ENCODE measurements at regions not wholly inside any gene's neighbourhood (a gene's known extent, or its start where the extent isn't known, plus 50 kb on each side); places are given as distances from the start of the nearest gene placed in this dataset.

DNA sequence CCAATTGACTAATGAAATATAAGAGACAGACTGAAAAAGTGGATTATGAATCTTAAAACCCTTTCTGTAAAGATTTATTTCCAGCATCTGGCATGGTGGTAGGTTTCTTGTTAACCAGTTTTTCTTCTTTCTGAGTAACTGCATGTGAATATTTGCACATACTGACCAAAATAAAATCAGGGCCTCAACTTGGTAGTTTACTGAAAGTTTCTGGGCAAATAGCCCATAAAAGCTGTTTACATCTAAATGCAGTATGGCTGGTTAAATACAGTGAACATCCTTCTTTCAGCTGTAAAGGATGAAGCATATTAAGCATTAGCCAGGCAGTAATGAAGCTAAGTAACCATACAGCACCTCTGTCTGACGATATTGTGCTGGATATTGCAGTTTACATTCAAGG, 83.6 kb upstream of the EYS start:
- ChIA-PET POLR2A (ENCODE audit: partially characterized antibody) (no interaction called here), CTCF (ENCODE audit: partially characterized antibody) (no interaction called here)
- DNase-seq = no peak
- Mint-ChIP-seq H3K27me3 (no peaks in the 10 kb centered on the region), H3K36me3 (no peaks in the 10 kb centered on the region), H3K4me3 (no peak overlapping the region), H3K27ac (no peak overlapping the region), H3K9me3 (peaks cover 0 to 20% (median 16%) of the 10 kb centered on the region in 8 donors), H3K4me1 (no peaks in the 10 kb centered on the region)
- H3K4me3 ChIP-seq (ENCODE audit: low read length in 2 of 2) = no peak overlapping the region
- intact Hi-C loops (cut with micrococcal nuclease) = no loop called here
- no peaks in the 10 kb centered on the region for H3K9me3 ChIP-seq (ENCODE audit: control insufficient read depth in 1 of 2, low read length in 2 of 2)
- no peaks in the 10 kb centered on the region for H3K27me3 ChIP-seq (ENCODE audit: insufficient read depth, low read length)
- no peaks in the 10 kb centered on the region for H3K4me1 ChIP-seq (ENCODE audit: insufficient read depth, low read length)
- H3K27ac ChIP-seq (ENCODE audit: low read depth, low read length) = no peak overlapping the region
- H3K36me3 ChIP-seq (ENCODE audit: insufficient read depth, low read length) = no peaks in the 10 kb centered on the region

DNA sequence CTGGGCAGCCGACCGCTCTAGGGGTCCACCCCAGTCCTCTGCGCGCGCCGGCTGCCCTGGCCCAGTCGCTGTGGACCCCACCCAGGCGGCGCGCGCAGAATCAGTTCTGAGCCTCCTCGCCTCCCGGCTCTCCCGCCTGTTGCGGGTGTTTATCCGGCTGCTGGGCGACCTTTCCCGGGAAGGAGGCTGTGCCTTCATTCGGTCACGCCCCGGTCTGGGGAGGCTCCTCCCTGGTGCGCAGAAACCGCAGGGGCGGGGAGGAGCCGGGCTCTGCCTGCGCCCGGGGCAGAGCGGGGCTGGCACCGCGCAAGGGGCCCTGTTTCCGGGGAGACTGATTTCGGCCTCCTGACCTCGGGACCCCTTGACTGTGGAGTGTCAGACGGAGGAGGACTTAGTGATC, 80.8 kb upstream of the EYS start:
- H3K27me3 ChIP-seq (ENCODE audit: insufficient read depth, low read length) = no peaks in the 10 kb centered on the region
- Mint-ChIP-seq H3K9me3 (peaks cover 0 to 25% (median 12%) of the 10 kb centered on the region in 8 donors), H3K36me3 (no peaks in the 10 kb centered on the region), H3K27me3 (no peaks in the 10 kb centered on the region), H3K27ac (no peak overlapping the region), H3K4me1 (no peaks in the 10 kb centered on the region), H3K4me3 (no peak overlapping the region)
- H3K4me1 ChIP-seq (ENCODE audit: insufficient read depth, low read length) = no peaks in the 10 kb centered on the region
- no peak overlapping the region for H3K27ac ChIP-seq (ENCODE audit: low read depth, low read length)
- no peaks in the 10 kb centered on the region for H3K9me3 ChIP-seq (ENCODE audit: control insufficient read depth in 1 of 2, low read length in 2 of 2)
- ChIA-PET POLR2A (ENCODE audit: partially characterized antibody) (no interaction called here), CTCF (ENCODE audit: partially characterized antibody) (no interaction called here)
- intact Hi-C loops (cut with micrococcal nuclease) = no loop called here
- no peaks in the 10 kb centered on the region for H3K36me3 ChIP-seq (ENCODE audit: insufficient read depth, low read length)
- no peak for DNase-seq
- H3K4me3 ChIP-seq (ENCODE audit: low read length in 2 of 2) = no peak overlapping the region

DNA sequence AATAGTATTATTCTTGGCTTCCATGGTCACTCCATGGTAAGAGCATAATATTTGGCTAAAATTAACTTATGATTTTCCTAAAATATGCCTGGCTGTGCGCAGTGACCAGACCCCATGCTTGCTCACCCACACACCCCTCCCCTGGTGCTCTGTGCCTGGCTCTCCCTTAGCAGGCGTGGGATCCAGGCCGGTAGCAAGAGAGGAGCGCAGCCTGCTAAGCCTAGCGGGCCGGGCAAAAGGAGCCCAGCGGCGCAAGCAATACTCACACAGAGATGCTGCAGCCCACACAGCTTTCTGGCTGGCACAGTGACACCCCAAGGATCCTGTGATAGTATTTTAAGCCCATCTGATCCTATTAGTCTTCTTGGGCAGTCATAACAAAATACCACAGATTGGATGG, 79.8 kb upstream of the EYS start:
- H3K27me3 ChIP-seq (ENCODE audit: insufficient read depth, low read length) = no peaks in the 10 kb centered on the region
- no peaks in the 10 kb centered on the region for H3K36me3 ChIP-seq (ENCODE audit: insufficient read depth, low read length)
- no peak overlapping the region for H3K4me3 ChIP-seq (ENCODE audit: low read length in 2 of 2)
- H3K9me3 Mint-ChIP-seq = peaks cover 0 to 25% (median 12%) of the 10 kb centered on the region in 8 donors
- no peaks in the 10 kb centered on the region for H3K27me3 Mint-ChIP-seq
- DNase-seq = no peak
- no peak overlapping the region for H3K27ac ChIP-seq (ENCODE audit: low read depth, low read length)
- H3K4me3 Mint-ChIP-seq = no peak overlapping the region
- no peaks in the 10 kb centered on the region for H3K4me1 ChIP-seq (ENCODE audit: insufficient read depth, low read length)
- POLR2A ChIA-PET (ENCODE audit: partially characterized antibody) = no interaction called here
- intact Hi-C loops (cut with micrococcal nuclease) = no loop called here
- H3K9me3 ChIP-seq (ENCODE audit: control insufficient read depth in 1 of 2, low read length in 2 of 2) = no peaks in the 10 kb centered on the region
- no peak overlapping the region for H3K27ac Mint-ChIP-seq
- CTCF ChIA-PET (ENCODE audit: partially characterized antibody) = no interaction called here
- H3K4me1 Mint-ChIP-seq = no peaks in the 10 kb centered on the region
- no peaks in the 10 kb centered on the region for H3K36me3 Mint-ChIP-seq

DNA sequence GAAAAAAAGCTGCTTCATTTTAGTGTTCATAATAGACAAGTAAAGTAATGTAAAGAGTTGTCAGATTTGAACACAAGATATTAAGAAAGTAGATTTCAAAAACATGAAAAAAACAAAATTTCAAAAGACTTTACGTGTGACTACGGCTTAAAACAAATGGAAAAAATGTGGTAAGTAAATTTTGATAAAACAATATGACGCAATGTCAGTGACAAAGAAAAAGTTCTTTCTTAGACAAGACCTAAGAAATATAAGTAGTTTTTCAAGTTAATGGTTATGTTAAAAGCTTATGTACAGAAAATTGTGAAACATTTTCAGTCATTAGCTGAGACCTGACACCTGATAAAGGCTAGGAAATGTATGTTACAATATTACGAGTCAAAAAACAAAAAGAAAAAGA, 73.7 kb upstream of the EYS start:
- Histone ChIP-seq H3K36me3 (ENCODE audit: insufficient read depth, low read length) (no peaks in the 10 kb centered on the region), H3K27ac (ENCODE audit: low read depth, low read length) (no peak overlapping the region), H3K4me1 (ENCODE audit: insufficient read depth, low read length) (no peaks in the 10 kb centered on the region), H3K4me3 (ENCODE audit: low read length in 2 of 2) (no peak overlapping the region), H3K9me3 (ENCODE audit: control insufficient read depth in 1 of 2, low read length in 2 of 2) (no peaks in the 10 kb centered on the region), H3K27me3 (ENCODE audit: insufficient read depth, low read length) (no peaks in the 10 kb centered on the region)
- CTCF ChIA-PET (ENCODE audit: partially characterized antibody) = no interaction called here
- H3K36me3 Mint-ChIP-seq = no peaks in the 10 kb centered on the region
- intact Hi-C loops (cut with micrococcal nuclease) = no loop called here
- POLR2A ChIA-PET (ENCODE audit: partially characterized antibody) = no interaction called here
- H3K4me3 Mint-ChIP-seq = no peak overlapping the region
- H3K27ac Mint-ChIP-seq = no peak overlapping the region
- H3K27me3 Mint-ChIP-seq = no peaks in the 10 kb centered on the region
- peaks cover 0 to 16% (median 9%) of the 10 kb centered on the region in 8 donors for H3K9me3 Mint-ChIP-seq
- no peak for DNase-seq
- no peaks in the 10 kb centered on the region for H3K4me1 Mint-ChIP-seq

DNA sequence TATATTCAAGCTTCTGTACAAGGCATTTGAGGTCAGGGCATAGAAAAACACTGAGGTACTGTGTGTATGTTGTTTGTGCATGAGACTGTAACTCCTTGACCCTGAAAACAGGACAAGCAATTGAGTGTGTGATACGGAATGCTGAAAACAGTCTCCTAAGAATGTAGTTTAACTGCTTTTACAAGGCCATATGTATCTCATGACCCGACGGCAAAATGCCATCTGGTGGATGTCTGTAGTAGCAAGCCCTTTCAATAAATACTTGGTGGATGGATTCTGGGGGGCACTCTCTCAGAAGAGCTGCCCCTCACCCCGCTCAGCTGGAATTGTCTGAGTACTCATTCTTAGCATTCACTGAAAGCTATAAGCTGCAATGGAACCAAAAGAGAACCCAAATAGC, 69.3 kb upstream of the EYS start:
- CTCF ChIA-PET (ENCODE audit: partially characterized antibody) = interaction anchor here (1.1 kb wide), 1 partner anchor 50 kb away, joined by 3 read pairs; no protein-coding TSS in a partner anchor
- no peak overlapping the region for H3K27ac Mint-ChIP-seq

DNA sequence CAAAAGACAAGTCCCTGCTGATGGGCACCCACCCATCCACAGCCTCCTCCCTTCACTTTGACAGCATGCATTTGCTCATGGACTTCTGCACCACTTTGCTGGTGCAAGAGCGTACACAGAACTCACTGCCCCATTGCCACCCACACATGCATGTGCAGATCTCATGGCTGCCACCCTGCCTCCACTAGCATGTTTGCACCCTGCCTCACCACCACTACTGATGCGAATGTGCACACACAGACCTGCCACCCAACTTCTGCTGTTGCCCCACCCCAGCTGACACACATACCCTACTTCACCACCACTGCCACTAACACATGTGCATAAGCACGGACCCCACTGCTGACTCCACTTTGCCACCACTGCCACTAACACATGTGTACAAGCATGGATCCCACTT, 64.9 kb upstream of the EYS start:
- Mint-ChIP-seq H3K36me3 (no peaks in the 10 kb centered on the region), H3K4me1 (no peaks in the 10 kb centered on the region), H3K4me3 (no peak overlapping the region), H3K27ac (no peak overlapping the region), H3K9me3 (peaks cover 0 to 21% (median 10%) of the 10 kb centered on the region in 8 donors), H3K27me3 (no peaks in the 10 kb centered on the region)
- Histone ChIP-seq H3K4me3 (ENCODE audit: low read length in 2 of 2) (no peak overlapping the region), H3K27me3 (ENCODE audit: insufficient read depth, low read length) (no peaks in the 10 kb centered on the region), H3K36me3 (ENCODE audit: insufficient read depth, low read length) (no peaks in the 10 kb centered on the region), H3K4me1 (ENCODE audit: insufficient read depth, low read length) (no peaks in the 10 kb centered on the region), H3K9me3 (ENCODE audit: control insufficient read depth in 1 of 2, low read length in 2 of 2) (no peaks in the 10 kb centered on the region), H3K27ac (ENCODE audit: low read depth, low read length) (no peak overlapping the region)
- no peak for DNase-seq
- intact Hi-C loops (cut with micrococcal nuclease) = no loop called here
- ChIA-PET POLR2A (ENCODE audit: partially characterized antibody) (no interaction called here), CTCF (ENCODE audit: partially characterized antibody) (no interaction called here)

More for the DNA sequence above, 69.3 kb upstream of the EYS start:
- POLR2A ChIA-PET (ENCODE audit: partially characterized antibody) = no interaction called here
- Mint-ChIP-seq H3K9me3 (peaks cover 0 to 28% (median 13%) of the 10 kb centered on the region in 8 donors), H3K36me3 (no peaks in the 10 kb centered on the region), H3K4me3 (no peak overlapping the region), H3K4me1 (no peaks in the 10 kb centered on the region), H3K27me3 (no peaks in the 10 kb centered on the region)
- Histone ChIP-seq H3K27me3 (ENCODE audit: insufficient read depth, low read length) (no peaks in the 10 kb centered on the region), H3K9me3 (ENCODE audit: control insufficient read depth in 1 of 2, low read length in 2 of 2) (no peaks in the 10 kb centered on the region), H3K27ac (ENCODE audit: low read depth, low read length) (no peak overlapping the region), H3K36me3 (ENCODE audit: insufficient read depth, low read length) (no peaks in the 10 kb centered on the region), H3K4me1 (ENCODE audit: insufficient read depth, low read length) (no peaks in the 10 kb centered on the region), H3K4me3 (ENCODE audit: low read length in 2 of 2) (no peak overlapping the region)
- intact Hi-C loops (cut with micrococcal nuclease) = no loop called here
- no peak for DNase-seq

DNA sequence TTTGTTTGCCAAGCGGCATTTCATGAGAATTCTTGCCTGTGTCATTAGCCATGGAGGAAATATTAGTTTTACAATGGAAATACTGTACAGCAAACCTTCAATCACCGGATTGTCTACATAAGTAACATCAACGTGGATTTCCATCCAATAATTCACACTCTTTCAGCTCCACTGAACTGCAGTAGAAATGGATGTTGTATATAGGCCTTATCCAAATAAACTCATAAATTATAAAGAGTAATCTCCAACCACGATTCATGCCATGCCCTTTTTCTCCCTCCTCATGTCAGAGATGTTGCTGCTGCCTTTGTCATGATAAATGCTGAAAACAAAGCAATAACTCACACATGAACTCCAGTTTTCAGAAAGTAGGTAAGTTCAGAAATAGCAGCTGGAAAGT, 54.9 kb upstream of the EYS start:
- no peak overlapping the region for H3K4me3 ChIP-seq (ENCODE audit: low read length in 2 of 2)
- no peaks in the 10 kb centered on the region for H3K27me3 ChIP-seq (ENCODE audit: insufficient read depth, low read length)
- no peaks in the 10 kb centered on the region for H3K4me1 ChIP-seq (ENCODE audit: insufficient read depth, low read length)
- H3K9me3 ChIP-seq (ENCODE audit: control insufficient read depth in 1 of 2, low read length in 2 of 2) = no peaks in the 10 kb centered on the region
- H3K4me3 Mint-ChIP-seq = peak overlapping the region in 1 of 8 donors; percentile 60
- H3K27ac Mint-ChIP-seq = no peak overlapping the region
- CTCF ChIA-PET (ENCODE audit: partially characterized antibody) = no interaction called here
- no peaks in the 10 kb centered on the region for H3K4me1 Mint-ChIP-seq
- H3K27me3 Mint-ChIP-seq = no peaks in the 10 kb centered on the region
- H3K27ac ChIP-seq (ENCODE audit: low read depth, low read length) = no peak overlapping the region
- POLR2A ChIA-PET (ENCODE audit: partially characterized antibody) = no interaction called here
- no peak for DNase-seq
- intact Hi-C loops (cut with micrococcal nuclease) = no loop called here
- H3K36me3 ChIP-seq (ENCODE audit: insufficient read depth, low read length) = no peaks in the 10 kb centered on the region
- H3K9me3 Mint-ChIP-seq = peaks cover 2 to 14% (median 8%) of the 10 kb centered on the region in 8 donors
- H3K36me3 Mint-ChIP-seq = no peaks in the 10 kb centered on the region

DNA sequence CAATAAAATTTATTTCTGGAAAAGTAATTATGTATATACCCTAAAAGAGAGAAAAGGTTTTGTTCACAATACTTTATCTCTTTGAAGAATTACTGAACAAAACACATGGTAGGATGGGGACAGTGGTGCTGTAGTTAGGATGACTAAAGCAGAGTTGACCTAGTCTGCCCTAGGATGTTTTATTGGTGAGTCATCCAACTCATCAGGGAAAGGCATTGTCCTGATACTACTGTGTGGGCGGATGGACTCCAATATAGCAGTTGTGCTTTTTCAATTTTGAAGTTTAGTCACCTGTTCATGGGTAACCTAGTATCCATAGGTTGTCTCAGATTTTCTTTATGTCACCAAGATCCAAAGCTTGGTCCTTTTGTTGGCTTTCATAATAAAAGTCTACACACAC, 53.3 kb upstream of the EYS start:
- Mint-ChIP-seq H3K9me3 (peaks cover 3 to 18% (median 8%) of the 10 kb centered on the region in 8 donors), H3K27ac (no peak overlapping the region), H3K27me3 (no peaks in the 10 kb centered on the region), H3K4me1 (no peaks in the 10 kb centered on the region), H3K36me3 (no peaks in the 10 kb centered on the region), H3K4me3 (no peak overlapping the region)
- Histone ChIP-seq H3K9me3 (ENCODE audit: control insufficient read depth in 1 of 2, low read length in 2 of 2) (no peaks in the 10 kb centered on the region), H3K4me1 (ENCODE audit: insufficient read depth, low read length) (no peaks in the 10 kb centered on the region), H3K36me3 (ENCODE audit: insufficient read depth, low read length) (no peaks in the 10 kb centered on the region), H3K27me3 (ENCODE audit: insufficient read depth, low read length) (no peaks in the 10 kb centered on the region), H3K27ac (ENCODE audit: low read depth, low read length) (no peak overlapping the region), H3K4me3 (ENCODE audit: low read length in 2 of 2) (no peak overlapping the region)
- no peak for DNase-seq
- CTCF ChIA-PET (ENCODE audit: partially characterized antibody) = no interaction called here
- intact Hi-C loops (cut with micrococcal nuclease) = no loop called here
- POLR2A ChIA-PET (ENCODE audit: partially characterized antibody) = no interaction called here
